GM19023 (cell line): ENCODE measurements at regions not wholly inside any gene's neighbourhood (a gene's known extent, or its start where the extent isn't known, plus 50 kb on each side); places are given as distances from the start of the nearest gene placed in this dataset.
"Not testable (repeated sequence)": the region's sequence is repeated elsewhere in the genome, so short reads cannot be mapped to it uniquely, and the experiment has no call there.

Experiments
- ATAC-seq: cut with Tn5 transposase; IDR thresholded peaks from one replicate; pipeline ENCODE4 v1.9.1; 2021; ENCODE audit warnings: mild to moderate bottlenecking, moderate library complexity; ENCODE audit not compliant: unreplicated experiment

DNA sequence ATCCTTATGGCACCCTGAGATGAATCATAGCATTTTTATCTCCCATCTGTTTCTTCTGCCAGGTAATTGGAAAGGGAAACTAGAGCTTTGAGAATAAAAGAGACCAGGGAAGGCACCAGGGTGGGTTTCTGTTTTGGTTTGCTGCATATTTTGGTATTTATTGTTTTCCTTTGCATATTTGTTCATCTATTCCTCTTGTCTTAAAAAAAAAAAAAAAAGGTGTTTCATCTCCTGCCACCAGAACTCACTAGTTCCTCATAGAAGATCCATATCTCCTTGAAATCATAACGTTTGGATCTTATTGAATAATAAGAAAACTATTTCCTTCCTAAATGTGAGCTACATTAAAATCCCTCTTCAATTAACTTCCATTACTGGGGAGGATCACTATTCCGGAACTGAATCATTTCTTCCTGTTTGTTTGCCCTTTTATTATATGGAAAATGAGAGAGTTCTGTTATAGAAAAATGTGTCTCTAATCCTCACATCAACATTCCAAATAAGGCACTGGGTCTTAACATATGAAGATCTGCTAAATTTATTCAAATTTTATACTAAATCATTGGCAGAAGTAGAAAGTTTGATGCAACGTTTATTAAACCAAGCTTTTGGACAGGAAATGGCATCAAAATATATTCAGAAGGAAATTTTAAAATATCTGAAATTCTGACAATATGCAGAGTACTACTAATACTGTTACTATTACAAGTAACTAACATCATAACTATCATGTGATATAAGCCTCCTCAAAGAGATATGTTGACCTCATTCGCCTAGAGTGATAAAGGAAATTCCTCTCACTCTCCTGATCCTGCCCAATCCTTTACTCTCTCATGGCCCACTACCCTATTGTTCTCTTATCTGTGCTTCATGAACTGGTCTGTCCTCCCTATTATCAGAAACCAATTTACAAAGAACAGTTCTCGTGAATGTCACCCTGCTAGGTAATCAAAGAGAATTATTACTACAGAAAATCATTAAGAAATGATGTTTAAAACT is 229.4 kb upstream of the RSPO3 start:
- no peak for ATAC-seq

DNA sequence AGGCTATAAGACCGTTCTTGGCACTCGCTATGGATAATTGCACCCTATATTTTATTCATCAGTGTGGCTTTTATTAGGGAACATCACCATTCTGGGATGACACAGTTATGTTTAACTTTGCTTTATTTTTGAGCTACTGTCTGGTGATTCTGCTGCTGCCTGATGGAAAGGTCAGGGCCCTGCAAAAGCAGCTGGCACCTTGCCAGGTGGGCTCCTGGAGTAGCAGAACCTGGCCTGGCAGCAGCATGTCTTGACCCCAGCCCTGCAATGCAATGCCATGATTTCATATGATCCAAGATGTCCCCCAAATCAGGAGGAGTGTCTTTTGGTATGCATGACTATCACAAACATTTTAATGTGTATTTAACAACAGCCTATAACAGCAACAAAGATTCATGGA is 228.4 kb upstream of the RSPO3 start:
- ATAC-seq, result no peak

DNA sequence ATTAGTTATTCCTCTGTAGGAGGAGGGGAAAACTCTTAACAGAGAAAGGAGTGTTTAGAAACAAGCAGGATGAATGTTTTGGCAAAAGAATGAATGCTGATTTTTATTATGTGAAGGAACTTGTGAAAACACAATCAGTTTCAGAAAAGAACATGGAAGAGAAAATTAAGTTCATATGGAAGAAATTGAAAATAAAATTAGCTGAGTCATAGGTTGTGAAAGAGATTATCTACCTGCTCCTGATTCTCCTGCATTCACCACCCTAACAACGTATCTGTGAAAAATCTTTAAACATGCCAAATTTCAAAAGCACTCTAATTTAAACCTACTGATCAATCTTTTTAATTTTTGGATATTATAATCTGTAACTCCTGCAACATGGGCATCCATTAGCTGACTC is 227.3 kb upstream of the RSPO3 start:
- ATAC-seq, result no peak

DNA sequence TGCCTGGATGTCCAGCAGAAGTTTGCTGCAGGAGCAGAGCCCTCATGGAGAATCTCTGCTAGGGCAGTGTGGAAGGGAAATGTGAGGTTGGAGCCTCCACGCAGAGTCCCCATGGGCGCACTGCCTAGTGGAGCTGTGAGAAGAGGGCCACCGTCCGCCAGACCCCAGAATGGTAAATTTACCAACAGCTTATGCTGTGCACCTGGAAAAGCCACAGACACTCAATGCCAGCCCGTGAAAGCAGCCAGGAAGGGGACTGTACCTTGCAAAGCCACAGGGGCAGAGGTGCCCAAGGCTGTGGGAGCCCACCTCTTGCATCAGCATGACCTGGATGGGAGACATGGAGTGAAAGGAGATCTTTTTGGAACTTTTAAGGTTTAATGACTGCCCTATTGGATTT is 225.6 kb upstream of the RSPO3 start:
- not testable (repeated sequence) for ATAC-seq

DNA sequence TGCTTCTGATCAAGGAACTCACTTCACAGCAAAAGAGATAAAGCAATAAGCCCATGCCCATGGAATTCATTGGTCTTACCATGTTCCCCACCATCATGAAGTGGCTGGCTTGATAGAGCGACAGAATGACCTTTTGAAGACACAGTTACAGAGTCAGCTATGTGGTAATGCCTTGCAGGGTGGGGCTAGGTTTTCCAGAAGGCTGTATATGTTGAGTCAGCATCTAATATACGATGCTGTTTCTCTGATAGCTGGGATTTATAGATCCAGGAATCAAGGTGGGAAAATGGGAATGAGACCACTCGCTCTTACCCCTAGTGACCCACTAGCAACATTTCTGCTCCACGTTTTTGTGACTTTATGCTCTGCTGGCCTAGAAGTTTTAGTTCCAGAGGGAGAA is 220.7 kb upstream of the RSPO3 start:
- no peak for ATAC-seq

DNA sequence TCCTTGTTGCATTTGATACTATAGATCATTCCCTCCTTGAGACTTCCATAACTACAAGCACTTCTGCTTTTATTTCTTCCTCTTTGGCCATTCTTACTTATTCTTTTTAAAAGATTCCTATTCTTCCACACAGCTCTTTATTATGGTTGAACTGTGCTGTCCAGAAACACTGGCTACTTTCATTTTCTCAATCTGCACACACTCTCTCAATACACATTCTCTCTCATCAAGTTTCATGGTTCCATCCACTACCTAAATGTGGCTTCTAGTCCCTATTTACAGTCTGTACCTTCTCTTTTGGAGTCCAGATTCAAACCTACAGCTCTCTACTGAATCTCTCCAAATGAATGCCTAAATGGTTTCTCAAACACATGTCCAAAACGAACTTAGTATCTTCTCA is 214.3 kb upstream of the RSPO3 start:
- ATAC-seq, result no peak

DNA sequence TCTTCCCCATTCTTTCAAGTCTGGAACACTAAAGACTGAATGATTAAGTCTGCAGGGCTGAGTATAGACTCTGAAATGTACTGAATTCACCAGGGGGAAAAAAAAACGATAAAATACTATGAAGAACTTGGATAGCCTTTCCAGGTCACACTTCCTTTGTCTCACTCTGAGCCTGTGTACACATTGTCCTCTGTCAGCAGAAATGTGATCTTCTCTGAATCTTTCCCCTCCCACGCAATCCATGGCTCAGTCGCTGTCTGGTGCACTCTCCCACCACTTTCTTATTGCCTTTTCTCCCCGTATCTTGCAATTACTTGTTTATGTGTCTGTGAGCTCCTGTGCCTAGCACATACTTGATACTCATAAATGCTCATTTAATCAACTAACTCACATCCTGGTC is 212.6 kb upstream of the RSPO3 start:
- ATAC-seq, result no peak

DNA sequence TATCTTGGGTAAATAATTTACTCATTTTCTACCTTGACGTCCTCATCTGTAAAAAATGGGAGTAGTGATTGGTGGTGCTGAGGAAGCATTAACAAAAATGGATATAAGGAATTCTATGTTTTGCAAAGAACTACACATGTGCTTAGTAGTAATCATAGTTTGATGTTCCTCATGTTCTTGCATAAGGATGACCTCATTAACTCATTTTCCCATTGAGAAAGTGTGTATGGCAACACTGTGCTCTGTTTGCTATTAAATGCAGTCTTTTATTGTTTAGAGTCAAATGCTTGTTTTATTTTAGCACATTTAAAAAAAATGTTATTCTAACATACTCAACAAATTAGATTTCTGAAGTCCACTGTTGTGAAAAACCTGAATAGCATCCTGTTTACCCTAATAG is 211.2 kb upstream of the RSPO3 start:
- no peak for ATAC-seq

DNA sequence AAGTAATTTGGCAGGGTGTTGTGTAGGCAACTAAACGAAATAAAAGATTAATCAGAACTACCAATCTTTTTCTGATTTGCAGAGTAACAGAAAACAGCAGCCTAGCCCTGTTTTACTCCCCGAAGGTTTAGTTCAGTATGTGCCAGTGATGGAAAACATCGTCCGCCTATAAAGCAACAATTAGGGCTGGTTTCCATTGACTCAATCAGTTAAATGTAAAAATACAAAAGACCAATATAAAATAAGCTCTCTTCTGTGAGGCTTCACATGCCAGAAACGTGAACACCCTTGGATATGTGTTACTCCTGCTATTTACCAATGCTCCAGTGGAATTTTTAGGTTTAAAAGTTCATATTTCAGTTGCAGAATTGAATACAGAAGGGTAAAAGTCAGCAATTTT is 210.5 kb upstream of the RSPO3 start:
- no peak for ATAC-seq

DNA sequence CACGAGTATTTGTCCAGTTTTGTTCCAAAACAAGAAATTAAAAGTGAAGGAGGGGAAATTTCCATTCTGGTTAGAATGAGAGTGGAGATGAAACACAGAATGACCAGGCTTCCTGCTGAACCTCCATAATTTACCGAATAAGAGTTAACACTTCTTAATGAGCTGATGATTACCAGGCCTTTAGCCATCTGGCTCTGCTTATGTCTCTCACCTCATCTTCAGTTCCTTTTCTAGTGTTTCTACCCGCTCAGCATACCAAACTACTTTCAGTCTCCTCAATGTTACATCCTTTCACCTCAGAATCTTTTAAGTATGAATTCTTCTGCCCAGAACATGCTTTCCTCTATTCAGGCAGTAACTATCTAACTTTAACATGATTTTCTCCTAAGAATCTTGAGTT is 209.0 kb upstream of the RSPO3 start:
- no peak for ATAC-seq

DNA sequence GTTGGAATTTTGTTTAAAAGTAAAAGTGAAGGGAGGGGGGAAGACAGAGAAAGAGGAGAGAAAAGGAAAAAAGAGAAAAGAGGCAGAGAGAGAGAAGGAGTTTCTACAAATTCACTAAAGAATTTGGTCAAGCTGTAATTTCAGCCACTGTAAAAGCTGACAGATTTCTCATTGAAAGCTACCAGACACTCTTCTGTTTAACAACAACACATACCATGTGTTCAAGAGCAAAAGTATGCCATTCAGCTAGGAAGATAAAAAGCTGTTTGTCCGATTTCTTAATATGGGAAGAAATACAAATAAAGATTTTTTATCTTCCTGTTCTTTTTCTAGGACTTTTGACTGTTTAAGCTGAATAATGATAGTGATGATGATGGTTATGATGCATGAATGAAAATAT is 204.8 kb upstream of the RSPO3 start:
- no peak for ATAC-seq

DNA sequence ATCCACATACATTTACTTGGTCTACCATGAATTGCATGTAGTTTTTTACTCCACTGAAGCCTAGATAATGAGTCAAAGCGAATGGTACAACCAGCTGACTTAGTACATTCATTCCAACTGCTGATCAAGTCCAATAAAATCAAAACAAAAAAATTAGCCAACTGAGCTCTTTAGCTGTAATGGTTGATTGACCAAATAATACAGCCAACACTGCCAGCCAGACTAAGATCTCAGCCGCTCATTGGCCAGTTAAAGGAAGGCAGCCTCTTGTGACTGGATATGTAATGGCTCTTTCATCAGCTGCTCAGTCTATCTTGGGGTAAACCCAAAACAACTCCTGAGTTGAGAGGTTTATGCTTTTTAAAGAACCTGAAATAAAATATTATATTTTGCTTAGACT is 204.3 kb upstream of the RSPO3 start:
- ATAC-seq, result no peak

DNA sequence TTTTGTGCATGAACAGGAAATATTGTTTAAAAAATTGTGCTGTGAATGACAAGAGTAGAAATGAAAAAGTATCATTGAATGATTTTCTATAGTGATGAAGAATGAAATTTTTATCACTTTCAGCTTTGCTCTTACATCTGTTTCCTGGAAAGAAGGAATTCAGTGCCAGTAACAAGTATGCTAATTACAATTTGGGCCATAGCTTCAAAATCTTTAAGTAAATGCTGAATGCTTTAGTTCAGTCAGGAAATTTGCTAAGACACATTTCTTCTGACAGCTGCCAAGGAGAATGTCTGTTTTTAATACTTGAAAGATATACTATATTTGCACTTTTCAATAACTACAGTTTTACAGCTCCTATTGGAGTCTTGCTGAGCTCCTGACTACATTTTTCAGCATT is 203.7 kb upstream of the RSPO3 start:
- ATAC-seq, result no peak

DNA sequence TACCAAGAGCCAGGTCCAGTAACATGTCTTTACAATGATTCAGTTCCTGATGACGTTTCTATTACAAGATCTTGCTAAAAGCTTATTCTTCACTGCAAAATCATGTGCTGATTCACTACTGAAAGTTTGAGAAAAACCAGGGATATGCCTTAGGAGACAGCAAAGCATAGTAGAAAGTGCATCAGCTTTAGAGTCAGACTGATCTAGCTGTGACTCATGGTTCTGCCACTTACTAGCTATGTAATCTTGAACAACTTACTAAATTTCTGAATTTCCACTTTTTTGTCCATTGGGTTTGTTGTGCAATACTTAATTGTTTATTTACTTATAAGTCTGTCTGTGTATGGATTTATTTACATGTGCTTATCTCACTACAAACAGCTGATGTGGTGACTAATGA is 198.5 kb upstream of the RSPO3 start:
- ATAC-seq, result no peak

DNA sequence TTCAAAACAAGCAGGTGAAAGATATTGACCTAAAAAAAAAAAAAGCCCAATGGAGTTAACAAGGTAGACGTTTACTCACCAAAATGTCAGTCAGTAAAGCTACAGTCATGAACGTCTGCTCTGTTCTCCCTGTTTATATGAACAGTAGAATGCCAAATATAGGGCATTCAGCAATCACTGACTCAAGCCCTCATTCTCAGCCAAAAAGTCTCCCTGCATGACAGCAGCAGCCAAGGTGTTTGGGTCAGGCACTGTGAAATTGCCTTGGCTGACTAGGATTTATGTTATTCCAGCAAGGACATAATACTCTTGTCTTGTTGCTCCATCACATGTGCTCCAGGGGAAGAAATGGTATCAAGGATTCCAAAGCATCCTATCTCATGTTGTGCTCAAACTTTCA is 194.7 kb upstream of the RSPO3 start:
- no peak for ATAC-seq

DNA sequence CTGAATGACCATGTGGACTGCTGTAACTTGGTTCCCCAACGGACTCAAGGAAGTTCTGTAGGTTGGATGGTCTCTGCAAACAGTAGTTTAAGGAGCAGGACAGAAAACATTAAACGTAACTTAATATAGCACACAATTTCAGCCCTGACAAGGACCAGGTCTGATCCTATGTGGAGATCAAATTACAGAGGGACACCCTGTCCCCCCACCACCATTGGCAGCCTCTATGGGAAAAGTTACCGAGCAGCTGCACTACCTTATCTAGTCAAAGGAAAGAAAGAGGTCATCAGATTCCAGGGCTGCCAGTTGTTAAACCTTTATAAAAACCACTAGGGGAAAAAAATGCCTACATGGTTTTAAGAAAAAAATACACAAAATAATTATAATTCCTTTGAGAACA is 191.5 kb upstream of the RSPO3 start:
- no peak for ATAC-seq

DNA sequence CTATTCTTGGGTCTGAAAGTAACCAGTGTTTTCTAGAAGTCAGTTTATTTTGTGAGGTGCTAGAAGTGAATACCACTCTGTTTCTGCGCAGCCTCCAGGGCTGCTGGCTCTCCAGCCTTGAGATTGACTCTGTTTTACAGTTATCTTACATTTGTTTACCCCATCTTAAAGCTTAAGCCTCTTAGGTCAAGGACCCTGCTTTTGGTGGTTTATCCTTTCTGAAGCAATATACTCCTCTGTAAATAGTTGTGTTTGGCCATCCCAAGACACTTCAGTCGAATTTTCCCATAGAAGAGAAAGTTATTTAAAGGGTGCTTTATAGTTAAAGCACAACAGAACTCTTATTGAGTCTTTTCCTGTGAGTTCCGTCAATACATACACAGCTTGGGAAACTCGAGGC is 190.6 kb upstream of the RSPO3 start:
- no peak for ATAC-seq

DNA sequence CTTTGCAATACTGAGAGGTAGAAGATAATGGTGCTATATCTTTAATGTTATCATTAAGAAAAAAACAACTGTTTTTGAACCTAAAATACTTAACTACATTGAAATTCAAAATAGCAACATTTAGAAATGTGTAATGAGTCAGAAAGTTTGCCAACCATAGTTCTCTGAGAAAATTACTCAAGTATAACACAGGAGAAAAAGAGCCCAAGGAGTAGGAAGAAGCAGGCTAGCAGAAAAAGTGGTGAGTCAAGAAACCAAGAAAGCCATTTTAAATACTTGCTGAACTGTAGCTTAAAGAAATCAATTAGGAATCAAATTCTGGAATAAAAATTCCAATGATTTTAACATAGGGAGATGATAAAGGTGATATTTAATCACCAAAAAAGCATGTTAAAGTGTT is 181.0 kb upstream of the RSPO3 start:
- ATAC-seq, result no peak

DNA sequence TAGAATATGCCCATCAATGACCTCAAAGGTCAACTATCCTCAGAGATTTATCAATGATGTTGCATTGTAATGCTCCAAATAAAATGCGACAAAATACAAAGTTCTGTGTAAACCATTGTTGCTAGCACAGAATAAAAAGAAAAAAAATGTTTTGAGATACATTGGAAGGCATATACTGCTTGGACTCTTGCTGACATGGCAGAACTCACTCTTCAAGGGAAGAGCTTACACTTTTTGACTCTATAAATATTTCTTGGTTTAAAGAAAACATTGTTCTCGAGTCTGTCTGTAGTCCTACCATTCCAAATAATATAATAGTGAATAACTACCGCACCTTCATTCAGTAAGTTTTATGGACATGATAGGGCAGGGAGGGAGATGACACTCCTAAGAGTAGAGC is 178.7 kb upstream of the RSPO3 start:
- no peak for ATAC-seq

DNA sequence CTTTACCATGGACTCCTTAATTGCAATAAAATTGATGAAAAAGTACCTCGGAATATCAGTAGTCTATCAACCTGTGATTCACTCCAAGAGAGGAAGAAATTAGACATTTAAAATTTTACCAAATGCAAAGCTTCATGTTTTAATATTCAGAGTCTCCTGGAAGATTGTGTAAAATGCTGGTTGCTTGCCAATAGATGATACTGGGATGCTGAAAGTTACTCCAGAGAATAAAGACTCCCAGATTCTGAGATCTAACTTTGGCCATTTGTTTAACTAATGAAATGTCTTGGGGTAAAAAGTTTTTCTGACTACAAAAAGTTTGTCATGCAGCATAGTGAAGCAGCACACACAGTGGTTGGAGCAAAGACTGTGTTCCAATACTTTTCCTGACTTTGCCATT is 176.7 kb upstream of the RSPO3 start:
- no peak for ATAC-seq

DNA sequence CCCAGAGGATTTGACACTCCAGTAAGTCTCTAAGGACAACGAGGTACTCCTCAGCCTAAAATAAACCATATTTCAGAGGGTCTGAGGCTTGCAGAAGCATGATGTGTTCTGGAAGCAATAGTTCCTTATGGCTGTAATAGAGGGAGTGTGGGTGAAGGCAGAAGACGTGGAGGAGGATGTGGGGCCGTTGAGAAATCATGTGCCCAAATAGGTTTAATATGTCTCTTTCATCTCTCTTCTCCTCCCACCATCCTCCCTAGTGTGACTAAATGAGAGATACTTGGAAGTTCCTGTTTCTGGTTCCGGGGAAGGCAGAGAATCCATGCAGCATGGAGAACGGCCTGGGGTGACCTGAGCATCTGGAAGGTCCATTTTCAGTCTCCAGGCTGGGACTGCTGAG is 174.0 kb upstream of the RSPO3 start:
- ATAC-seq, result no peak

DNA sequence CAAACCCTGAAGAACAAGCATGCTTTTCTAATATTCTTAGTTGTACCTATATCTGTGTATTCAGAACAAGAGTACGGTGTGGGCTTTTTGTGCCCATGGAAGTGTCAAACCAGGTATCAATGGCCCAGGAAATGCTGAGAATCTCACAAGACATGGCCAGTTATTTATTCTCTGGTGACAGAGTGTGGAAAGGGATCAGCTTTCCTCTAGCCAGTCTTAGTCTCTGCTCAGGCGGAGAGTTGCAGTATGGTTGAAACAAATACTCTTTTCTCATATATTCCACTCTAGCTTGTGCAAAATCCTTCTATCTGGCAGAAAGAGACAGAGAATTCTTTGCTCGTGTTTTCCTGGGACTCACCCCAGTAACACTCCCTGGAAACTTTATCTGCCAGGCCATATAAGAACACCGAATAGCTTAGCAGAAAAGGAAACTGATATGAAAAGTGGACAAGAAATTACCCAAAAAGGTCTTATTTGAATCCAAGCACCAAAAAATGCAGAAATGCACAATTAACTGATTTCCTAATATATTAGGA is 173.3 kb upstream of the RSPO3 start:
- no peak for ATAC-seq
